ENCODE measurements at regions not wholly inside any gene's neighbourhood (a gene's known extent, or its start where the extent isn't known, plus 50 kb on each side); places are given as distances from the start of the nearest gene placed in this dataset.
"Not testable (repeated sequence)": the region's sequence is repeated elsewhere in the genome, so short reads cannot be mapped to it uniquely, and the experiment has no call there.

DNA sequence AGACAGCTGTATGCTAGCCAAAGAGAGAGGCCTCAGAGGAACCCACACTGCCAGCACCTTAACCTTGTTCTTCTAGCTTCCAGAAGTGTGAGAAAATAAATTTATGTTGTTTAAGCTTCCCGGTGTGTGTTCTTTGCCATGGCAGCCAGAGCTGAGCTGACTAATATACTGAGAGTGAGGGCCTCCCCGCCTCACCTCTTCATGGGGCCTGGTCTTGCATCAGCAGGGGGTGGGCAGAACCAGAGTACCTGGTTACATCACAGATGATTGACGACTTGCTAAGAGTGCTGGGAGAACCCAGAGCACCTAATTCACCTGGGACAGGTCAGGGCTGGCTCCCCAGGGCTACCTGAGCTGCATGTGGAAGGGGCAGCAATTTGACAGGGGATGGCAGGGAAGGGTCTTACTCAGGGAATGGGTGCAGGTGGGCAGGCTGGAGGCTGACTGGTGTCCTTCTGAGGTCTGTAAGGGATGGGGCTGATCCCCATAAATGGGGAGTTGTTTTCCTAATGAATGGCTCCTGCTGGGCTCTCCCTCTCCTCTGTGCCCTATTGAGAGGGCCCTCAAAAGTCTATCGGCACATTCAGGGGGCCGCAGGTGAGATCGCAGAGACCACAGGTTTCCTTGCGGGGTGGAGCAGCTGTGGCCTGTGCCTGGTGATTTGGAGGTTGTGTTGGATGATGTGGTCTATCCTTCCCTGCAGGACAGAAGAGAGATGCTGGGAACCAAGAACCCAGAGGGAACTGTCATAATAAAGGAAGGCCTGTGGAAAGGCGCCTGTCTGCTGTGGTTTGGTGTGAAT lies 60.6 kb upstream of the ETV3 start:
- Histone ChIP-seq H3K4me1 (ENCODE audit: insufficient read depth, low read length) (no peaks in the 10 kb centered on the region), H2AFZ (ENCODE audit: low read length) (no peak overlapping the region), H3K4me3 (ENCODE audit: insufficient read depth, low read length) (no peak overlapping the region), H4K20me1 (ENCODE audit: insufficient read depth, low read length) (no peaks in the 10 kb centered on the region), H3K36me3 (ENCODE audit: insufficient read depth, low read length) (no peaks in the 10 kb centered on the region), H3K9me3 (ENCODE audit: low read depth, low read length) (no peaks in the 10 kb centered on the region), H3K4me2 (ENCODE audit: insufficient read depth, low read length) (no peak overlapping the region), H3K79me2 (ENCODE audit: insufficient read depth, low read length) (no peaks in the 10 kb centered on the region), H3K27ac (ENCODE audit: low read depth, low read length) (no peak overlapping the region), H3K27me3 (ENCODE audit: insufficient read depth, low read length) (peaks cover 25% of the 10 kb centered on the region)
- peak; percentile 56 for DNase-seq (ENCODE audit: insufficient read length, low spot score, missing footprints)
- TF ChIP-seq, protein P1, sequence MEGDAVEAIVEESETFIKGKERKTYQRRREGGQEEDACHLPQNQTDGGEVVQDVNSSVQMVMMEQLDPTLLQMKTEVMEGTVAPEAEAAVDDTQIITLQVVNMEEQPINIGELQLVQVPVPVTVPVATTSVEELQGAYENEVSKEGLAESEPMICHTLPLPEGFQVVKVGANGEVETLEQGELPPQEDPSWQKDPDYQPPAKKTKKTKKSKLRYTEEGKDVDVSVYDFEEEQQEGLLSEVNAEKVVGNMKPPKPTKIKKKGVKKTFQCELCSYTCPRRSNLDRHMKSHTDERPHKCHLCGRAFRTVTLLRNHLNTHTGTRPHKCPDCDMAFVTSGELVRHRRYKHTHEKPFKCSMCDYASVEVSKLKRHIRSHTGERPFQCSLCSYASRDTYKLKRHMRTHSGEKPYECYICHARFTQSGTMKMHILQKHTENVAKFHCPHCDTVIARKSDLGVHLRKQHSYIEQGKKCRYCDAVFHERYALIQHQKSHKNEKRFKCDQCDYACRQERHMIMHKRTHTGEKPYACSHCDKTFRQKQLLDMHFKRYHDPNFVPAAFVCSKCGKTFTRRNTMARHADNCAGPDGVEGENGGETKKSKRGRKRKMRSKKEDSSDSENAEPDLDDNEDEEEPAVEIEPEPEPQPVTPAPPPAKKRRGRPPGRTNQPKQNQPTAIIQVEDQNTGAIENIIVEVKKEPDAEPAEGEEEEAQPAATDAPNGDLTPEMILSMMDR (IDR thresholded peaks at IDR 0.05; ENCODE audit: extremely low read depth, low read depth, low read length), result no peak

DNA sequence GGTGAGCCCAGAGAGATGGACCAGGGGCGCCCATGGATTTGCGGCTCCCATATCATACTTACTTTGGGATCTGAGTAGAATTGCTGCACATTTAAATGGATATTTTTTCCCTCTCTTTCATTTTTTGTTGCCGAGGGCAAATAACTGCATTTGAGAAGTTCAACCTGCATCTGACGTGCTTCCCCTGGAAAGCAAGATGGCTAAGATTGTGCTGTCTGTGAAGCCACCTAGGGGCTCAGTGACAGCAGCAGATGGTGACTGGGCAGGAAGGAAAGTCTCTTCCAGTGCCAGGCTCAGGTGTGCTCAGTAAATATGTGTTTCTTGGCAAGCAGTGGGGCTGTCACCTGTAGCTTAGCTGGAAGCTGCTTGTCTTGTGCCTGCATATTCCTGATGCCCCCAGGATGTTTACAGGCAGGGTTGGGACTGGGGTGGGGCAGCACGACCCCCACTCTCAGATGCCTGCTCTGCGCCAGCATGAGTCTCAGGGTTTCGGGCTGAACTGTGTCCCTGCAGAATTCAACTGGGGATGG lies 59.8 kb upstream of the ETV3 start:
- H3K36me3 ChIP-seq (ENCODE audit: insufficient read depth, low read length), result no peaks in the 10 kb centered on the region

DNA sequence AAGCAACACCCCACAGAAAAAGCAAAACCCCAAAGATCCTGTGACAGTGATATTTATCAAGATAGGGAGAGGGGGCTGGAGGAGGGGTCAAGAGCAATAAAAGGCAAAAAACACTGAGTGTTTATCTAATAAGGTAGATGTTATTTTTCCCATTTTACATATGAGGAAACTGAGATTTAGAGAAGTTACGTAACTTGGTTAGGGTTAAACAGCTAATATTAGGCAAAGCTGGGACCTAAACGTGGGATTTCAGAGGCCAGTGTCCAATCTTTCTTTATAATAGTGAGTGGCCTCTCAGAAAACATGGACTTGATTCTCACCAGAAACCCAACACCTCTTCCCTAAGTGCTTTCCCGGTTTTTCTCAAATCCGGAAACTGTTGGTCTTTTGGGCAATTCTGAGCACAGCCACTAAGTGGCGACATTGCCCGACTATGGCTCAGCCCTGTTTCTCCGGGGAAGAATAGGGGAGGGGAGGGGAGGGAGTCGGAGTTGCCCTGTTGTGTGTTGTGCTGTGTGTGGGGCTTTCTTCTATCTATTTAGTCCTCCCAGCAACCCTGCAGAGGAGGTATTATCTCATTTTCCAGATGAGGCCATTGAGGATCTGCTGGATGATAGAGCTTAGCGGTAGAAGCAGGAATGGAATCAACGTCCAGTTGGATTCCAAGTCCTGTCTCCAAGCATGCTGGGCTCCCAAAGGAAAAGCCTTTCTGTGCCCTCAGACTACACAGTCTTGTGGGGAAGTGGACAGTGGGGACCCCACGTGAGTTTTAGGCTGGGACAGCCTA lies 58.7 kb upstream of the ETV3 start:
- H3K4me1 ChIP-seq (ENCODE audit: insufficient read depth, low read length); H3K27ac ChIP-seq (ENCODE audit: low read depth, low read length); H3K79me2 ChIP-seq (ENCODE audit: insufficient read depth, low read length); H2AFZ ChIP-seq (ENCODE audit: low read length); H3K4me3 ChIP-seq (ENCODE audit: insufficient read depth, low read length); DNase-seq (ENCODE audit: insufficient read length, low spot score, missing footprints); H4K20me1 ChIP-seq (ENCODE audit: insufficient read depth, low read length); H3K4me2 ChIP-seq (ENCODE audit: insufficient read depth, low read length); H3K36me3 ChIP-seq (ENCODE audit: insufficient read depth, low read length); H3K9me3 ChIP-seq (ENCODE audit: low read depth, low read length): not testable (repeated sequence)
- TF ChIP-seq, protein P1 (IDR thresholded peaks at IDR 0.05; ENCODE audit: extremely low read depth, low read depth, low read length), result peak; percentile 28
- H3K27me3 ChIP-seq (ENCODE audit: insufficient read depth, low read length), result peaks cover 40% of the 10 kb centered on the region

More for the DNA sequence above, 59.8 kb upstream of the ETV3 start:
- Histone ChIP-seq H3K79me2 (ENCODE audit: insufficient read depth, low read length) (no peaks in the 10 kb centered on the region), H3K4me2 (ENCODE audit: insufficient read depth, low read length) (no peak overlapping the region), H2AFZ (ENCODE audit: low read length) (no peak overlapping the region), H3K4me3 (ENCODE audit: insufficient read depth, low read length) (no peak overlapping the region), H4K20me1 (ENCODE audit: insufficient read depth, low read length) (no peaks in the 10 kb centered on the region), H3K27me3 (ENCODE audit: insufficient read depth, low read length) (peaks cover 30% of the 10 kb centered on the region), H3K9me3 (ENCODE audit: low read depth, low read length) (no peaks in the 10 kb centered on the region), H3K4me1 (ENCODE audit: insufficient read depth, low read length) (no peaks in the 10 kb centered on the region), H3K27ac (ENCODE audit: low read depth, low read length) (no peak overlapping the region)
- TF ChIP-seq, protein P1 (IDR thresholded peaks at IDR 0.05; ENCODE audit: extremely low read depth, low read depth, low read length), result no peak
- DNase-seq (ENCODE audit: insufficient read length, low spot score, missing footprints), result no peak

GRCh38 chr1:157196245-157196543 lies 58.0 kb upstream of the ETV3 start:
- Histone ChIP-seq H3K79me2 (ENCODE audit: insufficient read depth, low read length) (no peaks in the 10 kb centered on the region), H3K4me2 (ENCODE audit: insufficient read depth, low read length) (no peak overlapping the region), H3K36me3 (ENCODE audit: insufficient read depth, low read length) (no peaks in the 10 kb centered on the region), H3K4me3 (ENCODE audit: insufficient read depth, low read length) (no peak overlapping the region), H2AFZ (ENCODE audit: low read length) (no peak overlapping the region), H3K27me3 (ENCODE audit: insufficient read depth, low read length) (peaks cover 46% of the 10 kb centered on the region), H3K4me1 (ENCODE audit: insufficient read depth, low read length) (no peaks in the 10 kb centered on the region), H4K20me1 (ENCODE audit: insufficient read depth, low read length) (no peaks in the 10 kb centered on the region), H3K9me3 (ENCODE audit: low read depth, low read length) (no peaks in the 10 kb centered on the region), H3K27ac (ENCODE audit: low read depth, low read length) (no peak overlapping the region)
- TF ChIP-seq, protein P1 (IDR thresholded peaks at IDR 0.05; ENCODE audit: extremely low read depth, low read depth, low read length), result no peak
- no peak for DNase-seq (ENCODE audit: insufficient read length, low spot score, missing footprints)
